ENCODE measurements at regions not wholly inside any gene's neighbourhood (a gene's known extent, or its start where the extent isn't known, plus 50 kb on each side); places are given as distances from the start of the nearest gene placed in this dataset.
"Not testable (repeated sequence)": the region's sequence is repeated elsewhere in the genome, so short reads cannot be mapped to it uniquely, and the experiment has no call there.

DNA sequence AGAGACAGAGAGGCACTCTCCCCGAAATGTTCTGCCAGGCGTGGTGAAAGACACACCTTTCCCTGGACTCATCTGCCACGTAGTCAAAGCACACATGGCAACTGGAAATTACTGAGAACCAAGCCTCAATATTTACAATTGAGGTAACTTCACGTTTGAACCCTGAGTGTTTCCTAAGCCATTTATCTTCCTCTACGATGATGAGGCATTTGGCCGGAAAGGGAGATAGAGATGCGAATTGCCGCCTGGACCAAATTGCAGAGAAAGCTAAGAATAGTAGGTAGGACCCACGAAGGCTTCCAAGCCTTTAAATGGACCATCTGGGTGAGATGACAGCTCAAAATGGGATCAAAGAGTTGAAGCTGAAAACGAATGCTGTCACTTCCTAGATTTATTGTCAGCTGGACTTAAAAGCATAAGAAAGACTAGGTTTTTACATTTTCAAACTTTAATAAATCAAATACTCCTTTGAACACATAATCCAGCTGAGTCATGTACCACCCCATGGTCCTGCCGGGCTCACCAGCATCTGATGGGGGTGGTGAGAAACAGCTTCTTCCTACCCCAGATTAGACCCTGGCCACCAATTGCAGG is 135.6 kb upstream of the LYZL2 start:
- peak in 1 of 3 donors; percentile 22 for DNase-seq (ENCODE audit: low read depth in 2 of 3, low spot score in 2 of 3)

GRCh38 chr10:30763918-30764317 is 134.4 kb upstream of the LYZL2 start:
- peak in 1 of 3 donors; percentile 75 for DNase-seq (ENCODE audit: low read depth in 2 of 3, low spot score in 2 of 3)

- DNase-seq (ENCODE audit: low read depth in 2 of 3, low spot score in 2 of 3) = no peak
These were observed 133.1 kb upstream of the LYZL2 start for GRCh38 chr10:30762620-30763019.

- no peak for DNase-seq (ENCODE audit: low read depth in 2 of 3, low spot score in 2 of 3)
These were observed 129.9 kb upstream of the LYZL2 start for GRCh38 chr10:30759423-30759822.

DNA sequence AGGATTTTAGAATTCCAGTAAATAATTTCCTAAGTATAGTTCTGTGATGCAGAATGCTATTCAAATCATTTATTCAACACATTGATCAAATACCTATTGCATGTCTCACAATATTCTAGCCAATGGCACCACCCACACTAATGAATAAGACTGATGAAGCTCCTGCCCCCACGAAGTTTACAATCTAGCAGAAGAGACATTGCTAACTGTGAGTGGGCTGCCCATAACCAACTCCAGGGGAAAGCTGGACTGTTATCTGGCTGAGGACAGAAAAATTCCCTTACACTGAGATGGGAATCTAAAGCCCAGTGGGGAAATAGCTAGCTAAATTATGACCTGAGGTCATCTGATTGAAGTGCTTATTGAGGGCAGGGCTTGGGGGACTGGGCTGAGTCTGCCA is 128.8 kb upstream of the LYZL2 start:
- no peak for DNase-seq (ENCODE audit: low read depth in 2 of 3, low spot score in 2 of 3)

DNA sequence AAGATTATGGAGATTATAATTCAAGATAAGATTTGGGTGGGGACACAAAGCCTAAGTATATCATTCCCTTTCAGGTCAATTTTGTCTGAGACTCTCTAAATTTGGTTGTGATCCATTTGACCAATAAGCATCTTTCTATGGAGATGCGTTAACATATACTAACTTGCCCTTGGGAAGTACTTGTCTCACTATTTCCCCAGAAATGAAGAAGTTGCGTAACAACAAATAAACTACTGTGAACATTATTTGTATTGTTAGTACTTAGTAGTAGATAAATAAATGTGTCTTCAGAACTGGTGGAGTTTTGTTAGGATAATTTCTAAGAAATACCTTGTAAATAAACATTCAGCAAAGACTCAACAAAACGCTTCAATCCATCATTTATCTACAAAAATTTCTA is 127.3 kb upstream of the LYZL2 start:
- DNase-seq (ENCODE audit: low read depth in 2 of 3, low spot score in 2 of 3) = no peak

- no peak for DNase-seq (ENCODE audit: low read depth in 2 of 3, low spot score in 2 of 3)
These were observed 126.6 kb upstream of the LYZL2 start for GRCh38 chr10:30756151-30756550.

GRCh38 chr10:30755441-30755953 is 125.9 kb upstream of the LYZL2 start:
- no peak for DNase-seq (ENCODE audit: low read depth in 2 of 3, low spot score in 2 of 3)

DNA sequence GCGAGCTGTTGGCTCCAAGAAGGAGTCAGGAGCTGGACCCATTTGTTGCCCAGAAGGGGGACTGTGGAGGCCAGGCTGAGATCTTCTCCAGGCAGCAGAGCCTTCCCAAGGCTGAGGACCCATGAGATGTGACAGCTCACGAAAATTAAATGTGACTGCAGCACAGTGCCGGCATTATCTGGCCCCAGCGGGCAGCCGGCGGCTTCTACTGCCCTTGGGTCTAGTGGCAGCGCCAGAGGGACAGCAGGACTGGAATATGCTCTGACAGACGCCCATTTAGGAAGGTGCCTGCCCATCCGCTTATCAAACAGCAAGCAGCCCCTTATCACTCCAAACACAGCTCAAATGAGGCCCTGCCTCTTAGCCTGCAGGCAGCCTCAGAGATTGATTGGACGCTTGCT is 122.9 kb upstream of the LYZL2 start:
- peak in 2 of 3 donors; percentile 44 to 49 for DNase-seq (ENCODE audit: low read depth in 2 of 3, low spot score in 2 of 3)

- DNase-seq (ENCODE audit: low read depth in 2 of 3, low spot score in 2 of 3) = peak in 2 of 3 donors; percentile 22 to 72
These were observed 122.3 kb upstream of the LYZL2 start for GRCh38 chr10:30751678-30752331.

DNA sequence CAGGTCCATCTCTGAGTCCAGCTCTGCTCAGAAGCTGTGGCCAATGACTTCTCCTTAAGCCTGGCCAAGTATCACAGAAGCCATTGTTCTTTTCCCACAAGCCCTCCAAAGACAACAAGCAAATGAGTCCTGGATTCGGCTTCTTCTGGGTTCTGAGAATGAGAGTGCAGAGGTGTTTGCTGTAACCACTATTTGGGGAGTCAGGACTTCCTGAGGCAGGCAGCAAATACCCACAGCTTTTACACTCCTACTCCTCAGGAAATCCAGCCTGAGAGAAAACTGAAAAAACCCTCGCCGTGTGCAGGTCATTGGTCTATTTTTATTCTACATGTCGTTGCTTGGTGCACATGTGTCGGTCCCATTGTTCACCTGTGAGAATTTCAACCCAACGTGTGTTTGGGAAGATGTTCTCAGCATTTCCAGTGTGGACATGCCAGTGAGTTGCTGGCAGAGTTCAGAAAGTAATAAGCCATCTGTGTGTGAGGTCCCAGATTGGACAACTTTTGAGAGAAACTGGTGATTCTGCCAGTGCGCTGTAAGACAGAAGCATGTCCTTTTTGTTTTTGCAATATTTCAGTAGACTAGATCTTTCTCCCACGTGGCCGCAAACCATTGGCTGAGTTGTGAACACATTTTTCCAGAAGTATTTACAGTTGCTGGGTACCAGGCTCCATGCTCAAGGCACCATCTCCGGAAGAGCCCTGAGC is 121.6 kb upstream of the LYZL2 start:
- DNase-seq (ENCODE audit: low read depth in 2 of 3, low spot score in 2 of 3) = peak in 2 of 3 donors; percentile 62 to 67

GRCh38 chr10:30749385-30749784 is 119.8 kb upstream of the LYZL2 start:
- no peak for DNase-seq (ENCODE audit: low read depth in 2 of 3, low spot score in 2 of 3)

GRCh38 chr10:30748152-30748973 is 118.8 kb upstream of the LYZL2 start:
- DNase-seq (ENCODE audit: low read depth in 2 of 3, low spot score in 2 of 3) = no peak

DNA sequence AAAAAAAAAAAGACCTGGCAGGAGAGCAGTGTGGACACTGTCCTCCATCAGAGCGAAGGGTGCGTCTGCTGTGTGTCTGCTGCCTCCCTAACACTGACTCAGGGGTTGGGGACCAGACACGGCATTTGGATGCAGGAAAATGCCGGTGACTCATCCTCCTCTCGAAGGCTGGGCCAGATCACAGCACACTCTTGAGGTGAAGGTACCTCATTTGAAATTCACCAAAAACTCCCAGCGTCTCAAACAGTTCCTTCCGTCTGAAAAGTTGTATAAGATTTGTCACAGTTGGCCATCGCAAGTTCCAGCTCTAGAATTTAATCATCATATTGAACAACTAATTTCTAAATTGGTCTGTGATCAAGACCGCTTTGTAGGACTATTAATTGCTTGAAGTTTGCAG is 118.1 kb upstream of the LYZL2 start:
- no peak for DNase-seq (ENCODE audit: low read depth in 2 of 3, low spot score in 2 of 3)

DNA sequence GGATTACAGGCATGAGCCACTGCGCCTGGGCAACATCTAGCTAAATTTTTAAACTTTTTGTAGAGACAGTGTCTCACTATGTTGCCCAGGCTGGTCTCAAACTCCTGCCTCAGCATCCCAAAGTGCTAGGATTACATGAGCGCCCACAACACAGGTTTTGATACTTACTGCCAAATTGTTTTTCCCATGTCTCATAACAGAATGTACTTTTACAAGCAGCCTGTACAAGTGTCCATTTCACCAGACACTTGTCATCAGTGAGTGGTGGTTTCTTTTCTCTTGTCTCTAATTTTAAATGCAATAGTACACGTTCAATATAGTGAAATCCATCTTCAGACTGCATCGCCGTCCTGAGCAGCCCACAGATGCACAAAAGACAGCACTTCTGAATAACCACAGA is 116.4 kb upstream of the LYZL2 start:
- DNase-seq (ENCODE audit: low read depth in 2 of 3, low spot score in 2 of 3) = no peak

- no peak for DNase-seq (ENCODE audit: low read depth in 2 of 3, low spot score in 2 of 3)
These were observed 114.6 kb upstream of the LYZL2 start for GRCh38 chr10:30744106-30744505.

DNA sequence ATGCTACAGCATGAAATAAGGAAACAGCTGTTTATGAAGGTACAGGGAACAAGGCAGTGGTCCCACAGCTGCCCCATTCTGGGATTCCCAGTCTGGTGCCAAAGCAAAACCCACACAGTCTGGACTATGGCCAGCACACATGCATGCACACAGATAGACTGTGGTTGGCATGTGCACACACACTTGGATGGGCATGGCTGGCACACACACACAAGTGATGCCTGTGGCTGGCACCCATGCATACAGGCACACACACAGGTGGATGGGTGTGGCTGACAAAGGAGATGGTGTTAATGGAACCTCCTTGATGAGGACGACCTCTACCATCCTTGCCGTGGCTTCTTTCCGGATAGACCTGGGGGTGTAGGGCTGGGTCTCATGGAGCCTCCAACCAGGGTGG is 114.0 kb upstream of the LYZL2 start:
- DNase-seq (ENCODE audit: low read depth in 2 of 3, low spot score in 2 of 3) = no peak

GRCh38 chr10:30742471-30742870 is 112.9 kb upstream of the LYZL2 start:
- no peak for DNase-seq (ENCODE audit: low read depth in 2 of 3, low spot score in 2 of 3)

DNA sequence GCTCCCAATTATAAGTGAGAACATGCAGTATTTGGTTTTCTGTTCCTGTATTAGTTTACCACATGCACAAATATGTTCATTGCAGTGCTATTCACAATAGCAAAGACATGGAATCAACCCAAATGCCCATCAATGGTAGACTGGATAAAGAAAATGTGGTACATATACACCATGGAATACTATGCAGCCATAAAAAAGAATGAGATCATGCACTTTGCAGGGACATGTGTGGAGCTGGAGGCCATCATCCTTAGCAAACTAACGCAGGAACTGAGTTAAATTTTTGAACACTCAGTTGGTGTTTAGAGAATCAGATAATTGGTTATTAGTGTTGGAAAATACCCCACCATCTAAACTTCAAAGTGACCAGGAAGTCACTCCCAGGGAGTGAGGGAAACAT is 111.2 kb upstream of the LYZL2 start:
- not testable (repeated sequence) for DNase-seq (ENCODE audit: low read depth in 2 of 3, low spot score in 2 of 3)

- DNase-seq (ENCODE audit: low read depth in 2 of 3, low spot score in 2 of 3) = no peak
These were observed 108.9 kb upstream of the LYZL2 start for GRCh38 chr10:30738416-30738815.

- DNase-seq (ENCODE audit: low read depth in 2 of 3, low spot score in 2 of 3) = no peak
These were observed 108.4 kb upstream of the LYZL2 start for GRCh38 chr10:30737931-30738391.

Data from hematopoietic multipotent progenitor cell (in vitro differentiated cells).